Astrocyte of the spinal cord (primary cell): ENCODE measurements at regions not wholly inside any gene's neighbourhood (a gene's known extent, or its start where the extent isn't known, plus 50 kb on each side); places are given as distances from the start of the nearest gene placed in this dataset.
"Not testable (repeated sequence)": the region's sequence is repeated elsewhere in the genome, so short reads cannot be mapped to it uniquely, and the experiment has no call there.

Source experiments
- DNase-seq: peaks from one replicate; pipeline ENCODE4 v3.0.0; 2011; ENCODE audit warnings: low read depth, low spot score
- H3K4me3 ChIP-seq: 2 replicates; pipeline ENCODE4 v1.5.1; 2011; ENCODE audit warnings: low read depth, mild to moderate bottlenecking, low read length, moderate library complexity
- CTCF ChIP-seq: IDR thresholded peaks from 2 replicates; pipeline ENCODE4 v1.5.1; 2012; ENCODE audit warnings: low read depth, mild to moderate bottlenecking, low read length, inconsistent platforms
- in situ Hi-C: cut with HindIII; loops from 2 replicates; pipeline ENCODE4 v1.10.0; 2017; ENCODE audit warnings: low sequenced_read_pairs

- DNase-seq, result no peak
- no peak for TF ChIP-seq CTCF
- no peak overlapping the region for H3K4me3 ChIP-seq
- in situ Hi-C loops, result no loop called here
Measured at GRCh38 chr13:63840551-63841421, 2425.1 kb upstream of the PCDH20 start.

GRCh38 chr13:63838366-63839110 is 2422.9 kb upstream of the PCDH20 start:
- in situ Hi-C loops, result no loop called here
- no peak overlapping the region for H3K4me3 ChIP-seq
- no peak for TF ChIP-seq CTCF
- DNase-seq, result no peak

- H3K4me3 ChIP-seq, in situ Hi-C loops, DNase-seq: not testable (repeated sequence)
Measured at GRCh38 chr13:63837701-63838100, 2422.1 kb upstream of the PCDH20 start.

- H3K4me3 ChIP-seq, DNase-seq, in situ Hi-C loops: not testable (repeated sequence)
Measured at GRCh38 chr13:63829609-63830008, 2414.0 kb upstream of the PCDH20 start.

- H3K4me3 ChIP-seq, in situ Hi-C loops, DNase-seq: not testable (repeated sequence)
Measured at GRCh38 chr13:63821785-63822184, 2406.1 kb upstream of the PCDH20 start.

GRCh38 chr13:63811428-63812004 is 2395.9 kb upstream of the PCDH20 start:
- DNase-seq, in situ Hi-C loops, H3K4me3 ChIP-seq: not testable (repeated sequence)

- H3K4me3 ChIP-seq, DNase-seq, in situ Hi-C loops: not testable (repeated sequence)
Measured at GRCh38 chr13:63791134-63791533, 2375.5 kb upstream of the PCDH20 start.

GRCh38 chr13:63774133-63774532 is 2358.5 kb upstream of the PCDH20 start:
- in situ Hi-C loops, result no loop called here
- DNase-seq, result no peak
- TF ChIP-seq CTCF, result no peak
- no peak overlapping the region for H3K4me3 ChIP-seq

GRCh38 chr13:63773476-63773875 is 2357.8 kb upstream of the PCDH20 start:
- H3K4me3 ChIP-seq, result no peak overlapping the region
- TF ChIP-seq CTCF, result no peak
- DNase-seq, result no peak
- in situ Hi-C loops, result no loop called here

- in situ Hi-C loops, H3K4me3 ChIP-seq, DNase-seq: not testable (repeated sequence)
Measured at GRCh38 chr13:63757683-63758082, 2342.0 kb upstream of the PCDH20 start.

- H3K4me3 ChIP-seq, DNase-seq, in situ Hi-C loops: not testable (repeated sequence)
Measured at GRCh38 chr13:63749857-63750256, 2334.2 kb upstream of the PCDH20 start.

- H3K4me3 ChIP-seq, DNase-seq, in situ Hi-C loops: not testable (repeated sequence)
Measured at GRCh38 chr13:63741814-63742101, 2326.1 kb upstream of the PCDH20 start.
